ENCODE measurements at regions not wholly inside any gene's neighbourhood (a gene's known extent, or its start where the extent isn't known, plus 50 kb on each side); places are given as distances from the start of the nearest gene placed in this dataset.

DNA sequence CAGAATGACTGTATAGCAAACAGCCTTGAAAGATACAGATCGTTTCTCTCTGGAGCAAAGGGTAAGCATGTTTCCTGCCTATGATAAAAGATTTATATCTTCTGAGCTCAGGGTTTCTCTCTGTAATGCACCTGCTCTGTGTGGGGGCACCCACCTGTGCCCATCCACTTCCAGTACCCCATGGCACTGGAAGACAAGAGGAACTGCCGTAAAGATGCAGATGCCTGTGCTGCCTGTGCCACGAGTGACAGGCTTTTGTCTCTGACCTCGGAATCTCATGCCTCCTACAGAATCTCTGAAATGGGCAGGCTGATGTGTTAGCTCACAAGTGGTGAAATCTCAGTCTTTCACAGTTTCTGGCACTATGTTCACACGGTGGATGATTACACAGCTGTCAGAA is 50.3 kb upstream of the ATP11A start:
- DNase-seq, result no peak
- Histone ChIP-seq H3K27ac (no peak overlapping the region), H3K9me3 (no peaks in the 10 kb centered on the region), H3K27me3 (peaks cover 18 to 34% (median 19%) of the 10 kb centered on the region in 3 donors), H3K4me3 (no peak overlapping the region), H3K4me1 (no peaks in the 10 kb centered on the region), H3K36me3 (no peaks in the 10 kb centered on the region)
- no peak for ATAC-seq
- no peak for TF ChIP-seq POLR2A (IDR thresholded peaks at IDR 0.05)
- TF ChIP-seq, protein P1, sequence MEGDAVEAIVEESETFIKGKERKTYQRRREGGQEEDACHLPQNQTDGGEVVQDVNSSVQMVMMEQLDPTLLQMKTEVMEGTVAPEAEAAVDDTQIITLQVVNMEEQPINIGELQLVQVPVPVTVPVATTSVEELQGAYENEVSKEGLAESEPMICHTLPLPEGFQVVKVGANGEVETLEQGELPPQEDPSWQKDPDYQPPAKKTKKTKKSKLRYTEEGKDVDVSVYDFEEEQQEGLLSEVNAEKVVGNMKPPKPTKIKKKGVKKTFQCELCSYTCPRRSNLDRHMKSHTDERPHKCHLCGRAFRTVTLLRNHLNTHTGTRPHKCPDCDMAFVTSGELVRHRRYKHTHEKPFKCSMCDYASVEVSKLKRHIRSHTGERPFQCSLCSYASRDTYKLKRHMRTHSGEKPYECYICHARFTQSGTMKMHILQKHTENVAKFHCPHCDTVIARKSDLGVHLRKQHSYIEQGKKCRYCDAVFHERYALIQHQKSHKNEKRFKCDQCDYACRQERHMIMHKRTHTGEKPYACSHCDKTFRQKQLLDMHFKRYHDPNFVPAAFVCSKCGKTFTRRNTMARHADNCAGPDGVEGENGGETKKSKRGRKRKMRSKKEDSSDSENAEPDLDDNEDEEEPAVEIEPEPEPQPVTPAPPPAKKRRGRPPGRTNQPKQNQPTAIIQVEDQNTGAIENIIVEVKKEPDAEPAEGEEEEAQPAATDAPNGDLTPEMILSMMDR (IDR thresholded peaks at IDR 0.05 in 4 of 5, conservative IDR thresholded peaks at IDR 0.05 in 1 of 5), result no peak
- intact Hi-C loops (cut with DNase I; ENCODE audit: low total_unique reads), result no loop called here
- in situ Hi-C loops (cut with MboI; ENCODE audit: low sequenced_read_pairs in 4 of 4), result loop anchor here in 2 of 4 donors (25.0 kb wide), 1 partner anchor 223 kb away; no protein-coding TSS in a partner anchor

DNA sequence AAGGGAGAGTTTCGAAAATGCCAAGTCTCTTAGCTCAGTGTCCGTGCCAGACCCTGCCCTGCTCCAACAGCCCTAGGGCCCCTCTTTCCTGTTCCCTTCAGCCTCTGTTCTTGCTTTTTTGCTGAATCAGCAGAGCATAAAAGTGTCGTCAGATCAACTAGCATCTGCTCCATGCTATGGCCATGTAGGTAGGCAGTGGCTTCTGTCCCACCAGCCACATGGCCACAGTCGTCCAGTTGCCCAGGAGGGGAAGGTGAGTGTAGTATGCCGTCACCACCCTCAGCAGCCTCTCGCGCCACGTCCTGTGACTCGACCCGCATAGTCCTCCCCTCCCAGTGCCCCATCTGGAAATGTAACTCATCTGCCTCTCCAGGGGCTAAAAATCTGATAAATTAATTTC is 50.9 kb upstream of the ATP11A start:
- H3K4me3 ChIP-seq, result no peak overlapping the region

DNA sequence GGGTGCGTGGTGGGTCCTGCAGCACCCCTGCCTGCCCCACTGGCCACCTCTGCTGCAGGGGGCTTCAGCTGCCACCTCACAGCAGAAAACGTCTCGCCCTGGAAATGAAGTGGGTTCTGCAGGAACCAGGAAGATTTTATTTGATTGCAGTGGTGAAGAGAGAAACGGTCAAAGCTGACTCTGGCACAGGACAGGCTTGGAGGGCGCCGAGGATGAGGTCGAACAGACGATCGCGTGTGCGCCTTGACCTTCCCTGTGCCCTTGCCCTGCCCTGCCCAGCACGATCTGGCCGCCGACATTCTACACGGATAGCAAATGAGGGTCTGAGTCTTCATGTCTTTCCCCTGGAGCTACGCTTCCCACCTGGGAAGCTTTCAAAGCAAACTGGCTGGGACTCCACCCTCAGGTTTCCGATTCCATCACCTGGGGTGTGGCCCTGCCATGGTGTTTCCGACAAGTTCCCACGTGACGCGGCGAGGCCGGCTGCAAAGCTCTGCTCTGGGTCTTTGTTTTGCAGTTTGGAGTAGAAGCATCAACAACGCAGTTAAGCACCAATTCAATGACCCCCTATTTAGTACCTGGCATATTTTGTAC is 50.3 kb upstream of the TUBGCP3 start:
- Histone ChIP-seq H3K9me3 (no peaks in the 10 kb centered on the region), H3K27me3 (peaks cover 18 to 34% (median 22%) of the 10 kb centered on the region in 3 donors), H3K27ac (no peak overlapping the region), H3K4me3 (no peak overlapping the region), H3K36me3 (no peaks in the 10 kb centered on the region), H3K4me1 (no peaks in the 10 kb centered on the region)
- in situ Hi-C loops (cut with MboI; ENCODE audit: low sequenced_read_pairs in 4 of 4), result loop anchor here in 2 of 4 donors (25.0 kb wide), 1 partner anchor 224 kb away; no protein-coding TSS in a partner anchor
- ATAC-seq (no peak), DNase-seq (no peak)
- no peak for TF ChIP-seq POLR2A (IDR thresholded peaks at IDR 0.05)
- TF ChIP-seq, protein P1 (IDR thresholded peaks at IDR 0.05 in 4 of 5, conservative IDR thresholded peaks at IDR 0.05 in 1 of 5), result no peak
- intact Hi-C loops (cut with DNase I; ENCODE audit: low total_unique reads), result no loop called here

More for the DNA sequence above, 50.9 kb upstream of the ATP11A start:
- H3K27me3 ChIP-seq, result peaks cover 18 to 34% (median 22%) of the 10 kb centered on the region in 3 donors
- in situ Hi-C loops (cut with MboI; ENCODE audit: low sequenced_read_pairs in 4 of 4) (loop anchor here in 2 of 4 donors (25.0 kb wide), 1 partner anchor 223 kb away; no protein-coding TSS in a partner anchor), intact Hi-C loops (cut with DNase I; ENCODE audit: low total_unique reads) (no loop called here)
- TF ChIP-seq, protein P1 (IDR thresholded peaks at IDR 0.05 in 4 of 5, conservative IDR thresholded peaks at IDR 0.05 in 1 of 5), result no peak
- no peaks in the 10 kb centered on the region for H3K9me3 ChIP-seq
- DNase-seq (no peak), ATAC-seq (no peak)
- H3K27ac ChIP-seq, result no peak overlapping the region
- no peaks in the 10 kb centered on the region for H3K36me3 ChIP-seq
- H3K4me1 ChIP-seq, result no peaks in the 10 kb centered on the region
